OCI-LY7 (cell line): ENCODE measurements at regions not wholly inside any gene's neighbourhood (a gene's known extent, or its start where the extent isn't known, plus 50 kb on each side); places are given as distances from the start of the nearest gene placed in this dataset.

Experiments used
- BruUV-seq: library from RNA; stranded (reverse); fragments of 400-500 nt; replicated peaks from 2 replicates; lab custom pipeline; 2021; lab: Mats Ljungman, UMichigan
- CTCF ChIA-PET: fragments of 300-600 bp; sonication (Branson Sonifier 250); formaldehyde crosslinking; loops from one replicate; lab custom pipeline; 2022; ENCODE audit warnings: antibody characterized with exemption; ENCODE audit not compliant: unreplicated experiment; lab: Charles Lee
- POLR2A ChIA-PET: fragments of 300-600 bp; sonication (Branson Sonifier 250); formaldehyde crosslinking; loops from one replicate; lab custom pipeline; 2022; ENCODE audit warnings: antibody characterized with exemption; lab: Charles Lee
- DNase-seq: peaks from one replicate; pipeline ENCODE4 v3.0.0-alpha.2; 2015; ENCODE audit warnings: low spot score
- H2AFZ ChIP-seq: fragments of 200-600 bp; sonication (generic), shearing (Covaris generic); 2 replicates; pipeline ENCODE4 v1.6.1; 2014; ENCODE audit warnings: mild to moderate bottlenecking, antibody characterized with exemption, low read length, moderate library complexity
- H3K27ac ChIP-seq: fragments of 200-600 bp; sonication (generic); 2 replicates; pipeline ENCODE4 v1.5.1; 2014; ENCODE audit warnings: mixed run types, low read depth, mild to moderate bottlenecking, moderate library complexity, low read length, inconsistent platforms; ENCODE audit not compliant: poor library complexity, severe bottlenecking
- H3K36me3 ChIP-seq: fragments of 200-600 bp; sonication (generic); 2 replicates; pipeline ENCODE4 v1.6.1; 2014; ENCODE audit warnings: mild to moderate bottlenecking, antibody characterized with exemption, low read length, moderate library complexity, mixed read lengths; ENCODE audit not compliant: insufficient read depth
- H3K4me1 ChIP-seq: fragments of 200-600 bp; sonication (generic); 2 replicates; pipeline ENCODE4 v1.5.1; 2014; ENCODE audit warnings: mild to moderate bottlenecking, low read length; ENCODE audit not compliant: insufficient read depth, poor library complexity, severe bottlenecking
- H3K4me2 ChIP-seq: fragments of 200-600 bp; sonication (generic); 2 replicates; pipeline ENCODE4 v1.6.1; 2014; ENCODE audit warnings: mild to moderate bottlenecking, low read length
- H3K4me3 ChIP-seq: fragments of 200-600 bp; sonication (generic); 2 replicates; pipeline ENCODE4 v1.5.1; 2014; ENCODE audit warnings: mild to moderate bottlenecking, low read depth, low read length; ENCODE audit not compliant: poor library complexity, severe bottlenecking
- H3K79me2 ChIP-seq: fragments of 200-600 bp; sonication (generic); 2 replicates; pipeline ENCODE4 v1.6.1; 2016; ENCODE audit warnings: low read depth, mild to moderate bottlenecking, low read length, moderate library complexity, mixed read lengths; ENCODE audit not compliant: insufficient read depth
- H3K9me2 ChIP-seq: fragments of 200-600 bp; sonication (generic); 2 replicates; pipeline ENCODE4 v1.6.1; 2016; ENCODE audit warnings: mild to moderate bottlenecking, low read length, mixed read lengths; ENCODE audit not compliant: insufficient read depth
- H3K9me3 ChIP-seq: fragments of 200-600 bp; sonication (generic); 2 replicates; pipeline ENCODE4 v1.6.1; 2014; ENCODE audit warnings: mild to moderate bottlenecking, mixed run types, low read length, mixed read lengths
- H4K20me1 ChIP-seq: fragments of 200-600 bp; sonication (generic); 2 replicates; pipeline ENCODE4 v1.6.1; 2014; ENCODE audit warnings: mild to moderate bottlenecking, antibody characterized with exemption, low read length, moderate library complexity, mixed read lengths; ENCODE audit not compliant: insufficient read depth
- EZH2phosphoT487 ChIP-seq: fragments of 200-600 bp; sonication (generic); IDR thresholded peaks from 2 replicates; pipeline ENCODE4 v1.6.1; 2018; ENCODE audit warnings: low read depth, borderline replicate concordance, mild to moderate bottlenecking, mixed run types, antibody characterized with exemption, low read length, moderate library complexity, mixed read lengths
- intact Hi-C: fragments of 100-400 bp; cut with micrococcal nuclease; formaldehyde crosslinking; loops from one replicate; pipeline ENCODE4 v1.10.0; 2022; ENCODE audit not compliant: unreplicated experiment
- TF ChIP-seq, protein P1 (sequence below): fragments of 200-600 bp; sonication (generic); conservative IDR thresholded peaks from 2 replicates; pipeline ENCODE4 v1.5.1; 2014; ENCODE audit warnings: mild to moderate bottlenecking, antibody characterized with exemption, low read length, moderate library complexity, mixed read lengths

DNA sequence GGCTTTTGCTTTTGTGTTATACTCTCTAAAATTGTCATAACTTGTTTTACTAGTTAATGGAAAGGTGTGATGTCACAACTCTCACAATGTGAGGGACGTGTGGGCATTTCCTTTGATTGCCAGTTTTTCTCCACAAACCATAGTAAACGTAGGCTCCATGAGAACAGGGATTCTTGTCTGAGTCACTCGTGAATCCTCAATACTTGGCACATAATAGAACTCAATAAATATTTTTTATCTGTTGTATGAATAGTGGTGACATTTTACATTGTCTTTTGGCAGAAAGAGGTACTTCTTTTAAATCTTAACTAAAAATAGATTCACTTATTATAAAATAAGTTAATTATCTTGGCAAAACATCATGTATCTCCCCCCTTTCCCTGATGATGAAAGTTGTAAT is 69.0 kb upstream of the CNKSR3 start:
- no peak overlapping the region for H3K4me2 ChIP-seq
- H3K9me3 ChIP-seq, result peaks cover 5% of the 10 kb centered on the region; the same call in 1 of the 2 replicates
- ChIA-PET CTCF (no interaction called here), POLR2A (no interaction called here)
- no peak overlapping the region for H3K4me3 ChIP-seq
- H2AFZ ChIP-seq, result no peak overlapping the region
- BruUV-seq, result no TSS peak
- H3K36me3 ChIP-seq, result no peaks in the 10 kb centered on the region
- no peaks in the 10 kb centered on the region for H3K9me2 ChIP-seq
- H3K27ac ChIP-seq, result no peak overlapping the region
- no peaks in the 10 kb centered on the region for H3K79me2 ChIP-seq
- TF ChIP-seq, protein P1, sequence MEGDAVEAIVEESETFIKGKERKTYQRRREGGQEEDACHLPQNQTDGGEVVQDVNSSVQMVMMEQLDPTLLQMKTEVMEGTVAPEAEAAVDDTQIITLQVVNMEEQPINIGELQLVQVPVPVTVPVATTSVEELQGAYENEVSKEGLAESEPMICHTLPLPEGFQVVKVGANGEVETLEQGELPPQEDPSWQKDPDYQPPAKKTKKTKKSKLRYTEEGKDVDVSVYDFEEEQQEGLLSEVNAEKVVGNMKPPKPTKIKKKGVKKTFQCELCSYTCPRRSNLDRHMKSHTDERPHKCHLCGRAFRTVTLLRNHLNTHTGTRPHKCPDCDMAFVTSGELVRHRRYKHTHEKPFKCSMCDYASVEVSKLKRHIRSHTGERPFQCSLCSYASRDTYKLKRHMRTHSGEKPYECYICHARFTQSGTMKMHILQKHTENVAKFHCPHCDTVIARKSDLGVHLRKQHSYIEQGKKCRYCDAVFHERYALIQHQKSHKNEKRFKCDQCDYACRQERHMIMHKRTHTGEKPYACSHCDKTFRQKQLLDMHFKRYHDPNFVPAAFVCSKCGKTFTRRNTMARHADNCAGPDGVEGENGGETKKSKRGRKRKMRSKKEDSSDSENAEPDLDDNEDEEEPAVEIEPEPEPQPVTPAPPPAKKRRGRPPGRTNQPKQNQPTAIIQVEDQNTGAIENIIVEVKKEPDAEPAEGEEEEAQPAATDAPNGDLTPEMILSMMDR, result no peak
- no peak for TF ChIP-seq EZH2phosphoT487
- no peaks in the 10 kb centered on the region for H4K20me1 ChIP-seq
- no peak for DNase-seq
- intact Hi-C loops, result no loop called here
- no peaks in the 10 kb centered on the region for H3K4me1 ChIP-seq

DNA sequence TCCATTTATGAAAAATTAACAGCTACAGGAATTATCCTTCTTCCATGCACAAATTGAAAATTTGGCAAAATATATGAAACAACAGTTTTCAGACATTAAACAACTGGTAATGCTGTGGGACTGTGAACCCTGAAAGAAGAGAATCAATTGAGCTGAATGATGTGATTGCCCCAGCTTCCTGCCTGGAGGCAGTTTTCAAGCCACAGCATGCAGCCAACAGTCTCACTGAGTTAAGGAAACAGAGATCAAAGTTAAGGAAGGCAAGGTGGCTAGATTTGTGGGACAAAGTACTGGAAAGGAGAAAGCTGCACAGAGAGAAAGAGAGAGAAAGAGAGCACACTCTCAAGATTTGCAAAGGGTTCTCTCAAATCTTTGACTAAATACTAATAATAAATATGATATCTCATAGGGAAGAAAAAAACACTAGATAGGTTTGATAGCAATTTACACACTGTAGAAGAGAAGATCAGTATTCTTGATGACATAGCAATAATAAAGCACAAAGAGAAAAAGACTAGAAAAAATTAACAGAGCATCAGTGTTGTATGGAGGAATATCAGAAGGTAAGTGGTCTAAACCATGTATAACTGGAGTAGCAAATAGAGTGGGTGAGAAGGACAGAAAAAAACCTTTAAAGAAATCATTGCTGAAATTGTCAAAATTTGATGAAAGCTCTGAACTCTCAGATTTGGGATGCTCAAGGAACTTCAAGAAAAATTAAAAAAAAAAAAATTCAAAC is 70.1 kb upstream of the CNKSR3 start:
- H3K27ac ChIP-seq, result no peak overlapping the region
- no peak overlapping the region for H2AFZ ChIP-seq
- no peaks in the 10 kb centered on the region for H4K20me1 ChIP-seq
- H3K9me3 ChIP-seq, result peaks cover 5% of the 10 kb centered on the region; the same call in 1 of the 2 replicates
- intact Hi-C loops, result no loop called here
- BruUV-seq, result no TSS peak
- ChIA-PET POLR2A (interaction anchor here (0.9 kb wide), 1 partner anchor 9 kb away, joined by 3 read pairs; no protein-coding TSS in a partner anchor), CTCF (no interaction called here)
- TF ChIP-seq, protein P1, result no peak
- no peak for TF ChIP-seq EZH2phosphoT487
- no peak for DNase-seq
- no peak overlapping the region for H3K4me3 ChIP-seq
- H3K36me3 ChIP-seq, result no peaks in the 10 kb centered on the region
- no peaks in the 10 kb centered on the region for H3K4me1 ChIP-seq
- H3K9me2 ChIP-seq, result no peaks in the 10 kb centered on the region
- H3K79me2 ChIP-seq, result no peaks in the 10 kb centered on the region
- no peak overlapping the region for H3K4me2 ChIP-seq

DNA sequence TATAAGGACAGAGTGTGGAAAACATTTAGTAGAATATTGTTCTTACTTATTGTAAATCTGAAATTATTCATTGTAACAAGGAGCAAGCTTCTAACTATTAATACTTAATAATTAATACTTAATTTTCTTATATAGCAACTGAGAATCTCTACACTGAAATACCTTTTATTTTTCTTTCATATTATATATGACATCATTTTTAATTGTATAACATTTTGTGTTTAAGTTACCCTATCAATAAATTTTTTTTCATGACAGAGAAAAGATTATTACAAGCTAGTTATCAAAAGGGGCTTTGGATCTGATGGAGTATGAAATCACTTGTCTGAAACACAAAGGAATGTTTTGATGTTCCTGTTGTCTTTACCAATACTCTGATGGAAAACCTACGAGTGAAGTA is 72.2 kb upstream of the CNKSR3 start:
- POLR2A ChIA-PET, result interaction anchor here (0.6 kb wide), 1 partner anchor 12 kb away, joined by 3 read pairs; no protein-coding TSS in a partner anchor
- no peak for DNase-seq
- Histone ChIP-seq H3K4me3 (no peak overlapping the region), H2AFZ (no peak overlapping the region), H4K20me1 (no peaks in the 10 kb centered on the region), H3K9me2 (no peaks in the 10 kb centered on the region), H3K79me2 (no peaks in the 10 kb centered on the region), H3K9me3 (peaks cover 5% of the 10 kb centered on the region; the same call in 1 of the 2 replicates), H3K4me1 (no peaks in the 10 kb centered on the region), H3K27ac (no peak overlapping the region), H3K4me2 (no peak overlapping the region), H3K36me3 (no peaks in the 10 kb centered on the region)
- intact Hi-C loops, result no loop called here
- CTCF ChIA-PET, result no interaction called here
- BruUV-seq, result no TSS peak
- no peak for TF ChIP-seq EZH2phosphoT487
- TF ChIP-seq, protein P1, result no peak
